Endothelial cell of umbilical vein (primary cell): ENCODE measurements at regions not wholly inside any gene's neighbourhood (a gene's known extent, or its start where the extent isn't known, plus 50 kb on each side); places are given as distances from the start of the nearest gene placed in this dataset.

ENCODE experiments used
- BruUV-seq: library from RNA; stranded (reverse); fragments of 400-500 nt; replicated peaks from 2 replicates; lab custom pipeline; 2021; lab: Mats Ljungman, UMichigan
- CTCF ChIA-PET: fragments of 300-600, 350-600 bp; sonication (Branson Sonifier 250); formaldehyde crosslinking; loops from one replicate; lab custom pipeline; 2021; ENCODE audit warnings: antibody characterized with exemption, inconsistent platforms; lab: Charles Lee
- POLR2A ChIA-PET: fragments of 300-600, 350-600 bp; sonication (Branson Sonifier 250); formaldehyde crosslinking; loops from one replicate; lab custom pipeline; 2021; ENCODE audit warnings: antibody characterized with exemption, inconsistent platforms; lab: Charles Lee
- DNase-seq: peaks from one replicate; pipeline ENCODE4 v3.0.0-alpha.2; 2011; ENCODE audit warnings: low read depth, low spot score
- FAIRE-seq: peaks from 2 replicates; lab custom pipeline; 2011; peaks lifted over from hg19 to GRCh38; lab: Jason Lieb, UNC
- H2AFZ ChIP-seq: 2 replicates; pipeline ENCODE4 v1.6.0; 2012; ENCODE audit warnings: low read depth, low read length, control low read depth, inconsistent platforms
- H3K27ac ChIP-seq: 2 replicates; pipeline ENCODE4 v1.5.1; 2011; ENCODE audit warnings: low read depth, mild to moderate bottlenecking, control low read depth, low read length, moderate library complexity; ENCODE audit not compliant: insufficient read depth
- H3K27me3 ChIP-seq, 2 experiments: 2 replicates each; pipeline versions ENCODE4 v1.6.0 to v1.6.1; 2011; ENCODE audit warnings: low read length in 2 of 2, mixed read lengths in 1 of 2; ENCODE audit not compliant: control insufficient read depth in 2 of 2, insufficient read depth in 2 of 2
- H3K36me3 ChIP-seq, 2 experiments: 2 replicates in 1 of 2; 3 replicates in 1 of 2; pipeline ENCODE4 v1.5.1; 2011; ENCODE audit warnings: low read length in 2 of 2, mild to moderate bottlenecking in 1 of 2, moderate library complexity in 1 of 2; ENCODE audit not compliant: control insufficient read depth in 2 of 2, insufficient read depth in 2 of 2; ENCODE audit errors: extremely low read depth in 1 of 2
- H3K4me1 ChIP-seq: 3 replicates; pipeline ENCODE4 v1.5.1; 2011; ENCODE audit warnings: mild to moderate bottlenecking, low read length; ENCODE audit not compliant: control insufficient read depth, insufficient read depth; ENCODE audit errors: extremely low read depth
- H3K4me2 ChIP-seq: 2 replicates; pipeline ENCODE4 v1.6.1; 2011; ENCODE audit warnings: low read length, control low read depth, mixed read lengths; ENCODE audit not compliant: insufficient read depth
- H3K4me3 ChIP-seq, 3 experiments: fragments of 200-600 bp in 1 of 3; sonication (generic), shearing (Covaris generic) in 1 of 3; replicated peaks in 1 of 3; 2 replicates each; pipeline ENCODE4 v1.5.1; 2011 to 2016; ENCODE audit warnings: control low read depth in 3 of 3, low read length in 3 of 3, mild to moderate bottlenecking in 2 of 3, inconsistent platforms in 1 of 3, low read depth in 1 of 3, moderate library complexity in 1 of 3; ENCODE audit not compliant: insufficient read depth in 1 of 3
- H3K79me2 ChIP-seq: 2 replicates; pipeline ENCODE4 v1.6.0; 2012; ENCODE audit warnings: low read length, inconsistent platforms; ENCODE audit not compliant: control insufficient read depth, insufficient read depth
- H3K9ac ChIP-seq: replicated peaks from 2 replicates; pipeline ENCODE3; 2011; ENCODE audit warnings: low read length, control low read depth; ENCODE audit not compliant: insufficient read depth; ENCODE audit errors: extremely low read depth
- H3K9me1 ChIP-seq: replicated peaks from 3 replicates; pipeline ENCODE4 v1.6.0; 2011; ENCODE audit warnings: mild to moderate bottlenecking, low read length; ENCODE audit not compliant: control insufficient read depth, insufficient read depth; ENCODE audit errors: extremely low read depth
- H3K9me3 ChIP-seq: replicated peaks from 2 replicates; pipeline ENCODE4 v1.5.1; 2012; ENCODE audit warnings: low read length, inconsistent platforms; ENCODE audit not compliant: control insufficient read depth, insufficient read depth
- H4K20me1 ChIP-seq: replicated peaks from 2 replicates; pipeline ENCODE3; 2011; ENCODE audit warnings: mild to moderate bottlenecking, low read length; ENCODE audit not compliant: control insufficient read depth, insufficient read depth; ENCODE audit errors: extremely low read depth
- EZH2 ChIP-seq: IDR thresholded peaks from 2 replicates; pipeline ENCODE4 v1.6.1; 2012; ENCODE audit warnings: borderline replicate concordance, low read depth, mild to moderate bottlenecking, moderate library complexity, low read length, inconsistent platforms; ENCODE audit not compliant: severe bottlenecking
- GATA2 ChIP-seq: IDR thresholded peaks from 2 replicates; pipeline ENCODE4 v1.7.0; 2011; ENCODE audit warnings: low read depth, mild to moderate bottlenecking, moderate library complexity, mixed read lengths, low read length; ENCODE audit not compliant: insufficient read length, insufficient read depth
- dilution Hi-C: fragments of 300-500 bp; cut with MboI; formaldehyde crosslinking; loops from one replicate; pipeline ENCODE4 v1.15.0; 2019; ENCODE audit warnings: low sequenced_read_pairs; ENCODE audit not compliant: extremely low pct_ligation_motif_present
- intact Hi-C: fragments of 100-400 bp; cut with micrococcal nuclease; formaldehyde crosslinking; loops from one replicate; pipeline ENCODE4 v1.10.0; 2022
- TF ChIP-seq, protein P1 (sequence below), 2 donors: IDR thresholded peaks; 1 replicate in 1 of 2; 2 replicates in 1 of 2; pipeline ENCODE4 v1.5.1; 2011; ENCODE audit warnings: low read length in 2 of 2, mild to moderate bottlenecking in 2 of 2, moderate library complexity in 2 of 2, control low read depth in 1 of 2, inconsistent platforms in 1 of 2, low read depth in 1 of 2; ENCODE audit not compliant: insufficient read depth in 1 of 2; ENCODE audit errors: extremely low read depth in 1 of 2

DNA sequence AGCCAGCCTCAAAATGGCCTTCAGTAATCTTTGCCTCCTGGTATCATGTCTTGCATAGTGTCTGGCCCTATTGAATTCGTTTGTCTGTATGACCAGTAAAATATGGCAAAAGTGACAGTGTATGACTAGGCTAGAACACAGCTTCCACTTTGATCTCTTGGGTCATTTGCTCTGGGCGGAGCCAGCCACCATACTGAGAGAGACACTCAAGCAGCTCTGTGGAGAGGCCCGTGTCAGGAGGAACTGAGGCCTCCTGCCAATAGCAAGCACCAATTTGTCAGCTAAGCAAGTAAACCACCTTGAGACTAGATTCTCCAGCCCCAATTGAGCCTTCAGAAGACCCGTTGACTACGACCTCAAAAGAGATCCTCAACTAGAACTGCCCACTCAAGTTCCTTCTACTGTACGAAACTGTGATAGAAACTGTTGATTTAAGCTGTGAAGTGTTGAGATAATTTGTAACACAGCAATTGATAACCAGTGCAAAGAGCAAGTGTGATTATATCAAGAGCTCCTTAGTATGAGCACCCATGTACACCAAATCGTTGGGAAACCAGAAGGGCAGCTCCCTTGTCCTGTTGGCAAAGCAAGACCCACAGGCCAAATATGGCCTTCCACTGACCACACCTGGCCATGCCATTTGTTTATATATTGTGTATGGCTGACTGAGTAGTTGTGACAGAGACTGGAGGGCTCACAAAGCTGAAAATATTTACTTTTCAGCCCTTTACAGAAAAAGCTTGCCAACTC is 52.7 kb upstream of the SERBP1 start:
- Histone ChIP-seq H2AFZ (no peak overlapping the region), H3K4me1 (no peaks in the 10 kb centered on the region), H3K36me3 (no peaks in the 10 kb centered on the region), H3K9ac (no peak overlapping the region), H3K27me3 (no peaks in the 10 kb centered on the region), H3K9me1 (no peaks in the 10 kb centered on the region), H3K27ac (no peak overlapping the region), H3K4me3 (no peak overlapping the region), H3K9me3 (no peaks in the 10 kb centered on the region), H3K79me2 (no peaks in the 10 kb centered on the region), H3K4me2 (no peak overlapping the region), H4K20me1 (no peaks in the 10 kb centered on the region)
- intact Hi-C loops (no loop called here), dilution Hi-C loops (no loop called here)
- no peak for FAIRE-seq
- TF ChIP-seq EZH2 (no peak), GATA2 (no peak)
- TF ChIP-seq, protein P1, sequence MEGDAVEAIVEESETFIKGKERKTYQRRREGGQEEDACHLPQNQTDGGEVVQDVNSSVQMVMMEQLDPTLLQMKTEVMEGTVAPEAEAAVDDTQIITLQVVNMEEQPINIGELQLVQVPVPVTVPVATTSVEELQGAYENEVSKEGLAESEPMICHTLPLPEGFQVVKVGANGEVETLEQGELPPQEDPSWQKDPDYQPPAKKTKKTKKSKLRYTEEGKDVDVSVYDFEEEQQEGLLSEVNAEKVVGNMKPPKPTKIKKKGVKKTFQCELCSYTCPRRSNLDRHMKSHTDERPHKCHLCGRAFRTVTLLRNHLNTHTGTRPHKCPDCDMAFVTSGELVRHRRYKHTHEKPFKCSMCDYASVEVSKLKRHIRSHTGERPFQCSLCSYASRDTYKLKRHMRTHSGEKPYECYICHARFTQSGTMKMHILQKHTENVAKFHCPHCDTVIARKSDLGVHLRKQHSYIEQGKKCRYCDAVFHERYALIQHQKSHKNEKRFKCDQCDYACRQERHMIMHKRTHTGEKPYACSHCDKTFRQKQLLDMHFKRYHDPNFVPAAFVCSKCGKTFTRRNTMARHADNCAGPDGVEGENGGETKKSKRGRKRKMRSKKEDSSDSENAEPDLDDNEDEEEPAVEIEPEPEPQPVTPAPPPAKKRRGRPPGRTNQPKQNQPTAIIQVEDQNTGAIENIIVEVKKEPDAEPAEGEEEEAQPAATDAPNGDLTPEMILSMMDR (IDR thresholded peaks at IDR 0.05; ENCODE audit: extremely low read depth in 1 of 2, insufficient read depth in 1 of 2, low read depth in 1 of 2, low read length in 2 of 2) = no peak
- ChIA-PET POLR2A (no interaction called here), CTCF (interaction anchor here (0.5 to 2.0 kb wide), 3 partner anchors 13 to 249 kb away, joined by 3 to 5 read pairs (median 5); no protein-coding TSS in a partner anchor)
- no TSS peak for BruUV-seq
- DNase-seq = no peak

DNA sequence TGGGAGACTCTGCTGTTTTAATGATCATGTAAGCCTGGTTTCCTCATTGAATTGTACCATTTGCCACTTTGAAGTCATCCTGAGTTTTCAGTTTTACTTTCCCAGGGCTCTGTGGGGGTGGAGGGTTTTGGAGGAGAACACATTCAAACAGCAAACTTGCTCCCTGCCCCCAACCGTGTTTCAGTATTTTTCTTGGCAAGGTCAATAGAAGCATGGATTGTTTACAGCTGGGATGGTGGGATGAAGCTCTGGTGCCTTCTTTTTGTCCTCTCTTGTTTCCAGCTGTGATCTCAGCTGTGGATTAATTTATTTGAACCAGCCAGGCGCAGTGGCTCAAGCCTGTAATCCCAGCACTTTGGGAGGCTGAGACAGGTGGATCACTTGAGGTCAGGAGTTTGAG is 54.3 kb upstream of the SERBP1 start:
- ChIA-PET CTCF (no interaction called here), POLR2A (no interaction called here)
- H2AFZ ChIP-seq = no peak overlapping the region
- no TSS peak for BruUV-seq
- no peak overlapping the region for H3K4me2 ChIP-seq
- H3K9me1 ChIP-seq = no peaks in the 10 kb centered on the region
- no peaks in the 10 kb centered on the region for H3K27me3 ChIP-seq
- H3K9me3 ChIP-seq = no peaks in the 10 kb centered on the region
- no peak overlapping the region for H3K4me3 ChIP-seq
- H4K20me1 ChIP-seq = no peaks in the 10 kb centered on the region
- DNase-seq (no peak), FAIRE-seq (no peak)
- intact Hi-C loops (no loop called here), dilution Hi-C loops (no loop called here)
- H3K36me3 ChIP-seq = no peaks in the 10 kb centered on the region
- no peaks in the 10 kb centered on the region for H3K4me1 ChIP-seq
- H3K9ac ChIP-seq = no peak overlapping the region
- H3K27ac ChIP-seq = no peak overlapping the region
- no peak for TF ChIP-seq EZH2
- no peaks in the 10 kb centered on the region for H3K79me2 ChIP-seq
